Right lobe of liver (tissue), 4 donors: ENCODE measurements at regions not wholly inside any gene's neighbourhood (a gene's known extent, or its start where the extent isn't known, plus 50 kb on each side); places are given as distances from the start of the nearest gene placed in this dataset.

Source experiments
- POLR2A ChIP-seq: fragments of 450-650 bp; IDR thresholded peaks from one replicate; pipeline ENCODE4 v1.6.1; 2017; ENCODE audit warnings: antibody characterized with exemption, mild to moderate bottlenecking
- TF ChIP-seq, protein P1 (sequence below), 4 donors: fragments of 200-600 bp in 3 of 4; fragments of 450-650 bp in 1 of 4; IDR thresholded peaks; one replicate each; pipeline versions ENCODE4 v1.5.1 to v1.8.0; 2016 to 2022; ENCODE audit warnings: antibody characterized with exemption in 4 of 4, mild to moderate bottlenecking in 2 of 4
- donor health status: DM: no; HTN: no; CAD: no.
- donor health status: DM: no; HTN: no; CAD: no.
- donor health status: DM: no; HTN: yes; CAD: no.

GRCh38 chrX:39499996-39500395 lies 597.8 kb downstream of the BCOR start:
- TF ChIP-seq POLR2A: no peak
- TF ChIP-seq, protein P1, sequence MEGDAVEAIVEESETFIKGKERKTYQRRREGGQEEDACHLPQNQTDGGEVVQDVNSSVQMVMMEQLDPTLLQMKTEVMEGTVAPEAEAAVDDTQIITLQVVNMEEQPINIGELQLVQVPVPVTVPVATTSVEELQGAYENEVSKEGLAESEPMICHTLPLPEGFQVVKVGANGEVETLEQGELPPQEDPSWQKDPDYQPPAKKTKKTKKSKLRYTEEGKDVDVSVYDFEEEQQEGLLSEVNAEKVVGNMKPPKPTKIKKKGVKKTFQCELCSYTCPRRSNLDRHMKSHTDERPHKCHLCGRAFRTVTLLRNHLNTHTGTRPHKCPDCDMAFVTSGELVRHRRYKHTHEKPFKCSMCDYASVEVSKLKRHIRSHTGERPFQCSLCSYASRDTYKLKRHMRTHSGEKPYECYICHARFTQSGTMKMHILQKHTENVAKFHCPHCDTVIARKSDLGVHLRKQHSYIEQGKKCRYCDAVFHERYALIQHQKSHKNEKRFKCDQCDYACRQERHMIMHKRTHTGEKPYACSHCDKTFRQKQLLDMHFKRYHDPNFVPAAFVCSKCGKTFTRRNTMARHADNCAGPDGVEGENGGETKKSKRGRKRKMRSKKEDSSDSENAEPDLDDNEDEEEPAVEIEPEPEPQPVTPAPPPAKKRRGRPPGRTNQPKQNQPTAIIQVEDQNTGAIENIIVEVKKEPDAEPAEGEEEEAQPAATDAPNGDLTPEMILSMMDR (IDR thresholded peaks at IDR 0.05): no peak
